ENCODE measurements at regions not wholly inside any gene's neighbourhood (a gene's known extent, or its start where the extent isn't known, plus 50 kb on each side); places are given as distances from the start of the nearest gene placed in this dataset.

GRCh38 chr1:29964718-29965533, 728.6 kb downstream of the PTPRU start:
- no peak for TF ChIP-seq HNF4A (conservative IDR thresholded peaks at IDR 0.05)
- no peak for TF ChIP-seq CTCF (IDR thresholded peaks at IDR 0.05; ENCODE audit: low read depth, low read length, missing input control)
